Upper lobe of left lung (tissue), 4 donors: ENCODE measurements at regions not wholly inside any gene's neighbourhood (a gene's known extent, or its start where the extent isn't known, plus 50 kb on each side); places are given as distances from the start of the nearest gene placed in this dataset.

ENCODE experiments used
- EP300 ChIP-seq, 4 donors: sonication (generic); formaldehyde crosslinking; IDR thresholded peaks; one replicate each; pipeline ENCODE4 v1.5.1; 2017; ENCODE audit warnings: antibody characterized with exemption in 4 of 4, control low read depth in 2 of 4
- POLR2AphosphoS5 ChIP-seq, 2 donors: sonication (generic); formaldehyde crosslinking; IDR thresholded peaks; one replicate each; pipeline ENCODE4 v1.5.1; 2017; ENCODE audit warnings: antibody characterized with exemption in 2 of 2
- TF ChIP-seq, protein P1 (sequence below), 6 experiments: fragments of 450-650 bp in 4 of 6; fragments of 200-600 bp in 2 of 6; sonication (generic) in 2 of 6; IDR thresholded peaks; one replicate each; pipeline ENCODE4 v1.5.1; 2016 to 2019; ENCODE audit warnings: antibody characterized with exemption in 6 of 6

DNA sequence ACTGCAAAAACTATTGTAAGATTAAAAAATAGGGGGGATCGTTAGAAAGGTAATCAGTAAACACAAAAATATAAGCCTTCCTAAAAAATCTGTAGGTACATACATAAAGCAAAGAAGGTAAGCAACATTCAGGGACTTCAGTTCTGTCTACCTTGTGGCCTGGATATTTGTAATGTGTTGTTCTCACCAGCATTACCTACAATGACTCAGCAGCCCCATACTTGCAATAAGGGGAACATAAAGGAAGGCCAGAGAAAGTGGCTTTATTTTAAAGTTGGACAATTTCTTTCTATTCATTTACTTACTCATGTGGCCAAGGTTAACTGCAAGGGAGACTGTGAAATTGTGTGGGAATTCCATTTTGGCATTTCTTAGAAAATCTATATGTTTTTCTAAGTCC, 277.2 kb upstream of the PREP start:
- TF ChIP-seq EP300 (IDR thresholded peaks at IDR 0.05): no peak
- TF ChIP-seq, protein P1, sequence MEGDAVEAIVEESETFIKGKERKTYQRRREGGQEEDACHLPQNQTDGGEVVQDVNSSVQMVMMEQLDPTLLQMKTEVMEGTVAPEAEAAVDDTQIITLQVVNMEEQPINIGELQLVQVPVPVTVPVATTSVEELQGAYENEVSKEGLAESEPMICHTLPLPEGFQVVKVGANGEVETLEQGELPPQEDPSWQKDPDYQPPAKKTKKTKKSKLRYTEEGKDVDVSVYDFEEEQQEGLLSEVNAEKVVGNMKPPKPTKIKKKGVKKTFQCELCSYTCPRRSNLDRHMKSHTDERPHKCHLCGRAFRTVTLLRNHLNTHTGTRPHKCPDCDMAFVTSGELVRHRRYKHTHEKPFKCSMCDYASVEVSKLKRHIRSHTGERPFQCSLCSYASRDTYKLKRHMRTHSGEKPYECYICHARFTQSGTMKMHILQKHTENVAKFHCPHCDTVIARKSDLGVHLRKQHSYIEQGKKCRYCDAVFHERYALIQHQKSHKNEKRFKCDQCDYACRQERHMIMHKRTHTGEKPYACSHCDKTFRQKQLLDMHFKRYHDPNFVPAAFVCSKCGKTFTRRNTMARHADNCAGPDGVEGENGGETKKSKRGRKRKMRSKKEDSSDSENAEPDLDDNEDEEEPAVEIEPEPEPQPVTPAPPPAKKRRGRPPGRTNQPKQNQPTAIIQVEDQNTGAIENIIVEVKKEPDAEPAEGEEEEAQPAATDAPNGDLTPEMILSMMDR (IDR thresholded peaks at IDR 0.05): no peak
- no peak for TF ChIP-seq POLR2AphosphoS5 (IDR thresholded peaks at IDR 0.05)
